ENCODE measurements at regions not wholly inside any gene's neighbourhood (a gene's known extent, or its start where the extent isn't known, plus 50 kb on each side); places are given as distances from the start of the nearest gene placed in this dataset.

DNA sequence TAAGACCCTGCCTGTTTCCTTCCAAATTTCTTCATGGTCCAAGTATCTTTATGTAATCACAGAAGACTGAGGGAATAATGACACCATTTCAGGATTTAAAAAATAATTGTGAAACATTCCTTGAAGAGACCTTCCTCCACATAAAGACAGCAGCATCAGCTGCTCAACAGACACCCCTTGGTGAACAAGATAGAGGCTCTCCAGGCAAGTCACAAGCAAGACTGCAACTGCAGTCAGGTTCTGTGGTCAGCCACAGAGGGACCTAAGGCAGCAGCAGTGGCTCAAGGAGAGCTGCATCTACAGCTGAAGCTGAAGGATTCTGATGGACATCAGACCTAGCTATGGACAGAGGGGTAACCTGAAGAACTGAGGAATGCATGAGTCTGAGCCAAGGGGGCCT, 97.2 kb upstream of the C3orf80 start:
- no peak for TF ChIP-seq EZH2 (IDR thresholded peaks at IDR 0.05; ENCODE audit: borderline replicate concordance, low read depth, low read length, severe bottlenecking)
- TF ChIP-seq, protein P1, sequence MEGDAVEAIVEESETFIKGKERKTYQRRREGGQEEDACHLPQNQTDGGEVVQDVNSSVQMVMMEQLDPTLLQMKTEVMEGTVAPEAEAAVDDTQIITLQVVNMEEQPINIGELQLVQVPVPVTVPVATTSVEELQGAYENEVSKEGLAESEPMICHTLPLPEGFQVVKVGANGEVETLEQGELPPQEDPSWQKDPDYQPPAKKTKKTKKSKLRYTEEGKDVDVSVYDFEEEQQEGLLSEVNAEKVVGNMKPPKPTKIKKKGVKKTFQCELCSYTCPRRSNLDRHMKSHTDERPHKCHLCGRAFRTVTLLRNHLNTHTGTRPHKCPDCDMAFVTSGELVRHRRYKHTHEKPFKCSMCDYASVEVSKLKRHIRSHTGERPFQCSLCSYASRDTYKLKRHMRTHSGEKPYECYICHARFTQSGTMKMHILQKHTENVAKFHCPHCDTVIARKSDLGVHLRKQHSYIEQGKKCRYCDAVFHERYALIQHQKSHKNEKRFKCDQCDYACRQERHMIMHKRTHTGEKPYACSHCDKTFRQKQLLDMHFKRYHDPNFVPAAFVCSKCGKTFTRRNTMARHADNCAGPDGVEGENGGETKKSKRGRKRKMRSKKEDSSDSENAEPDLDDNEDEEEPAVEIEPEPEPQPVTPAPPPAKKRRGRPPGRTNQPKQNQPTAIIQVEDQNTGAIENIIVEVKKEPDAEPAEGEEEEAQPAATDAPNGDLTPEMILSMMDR (IDR thresholded peaks at IDR 0.05; ENCODE audit: borderline replicate concordance, extremely low read depth, low read length, poor library complexity, severe bottlenecking), result no peak
